ENCODE measurements at regions not wholly inside any gene's neighbourhood (a gene's known extent, or its start where the extent isn't known, plus 50 kb on each side); places are given as distances from the start of the nearest gene placed in this dataset.

DNA sequence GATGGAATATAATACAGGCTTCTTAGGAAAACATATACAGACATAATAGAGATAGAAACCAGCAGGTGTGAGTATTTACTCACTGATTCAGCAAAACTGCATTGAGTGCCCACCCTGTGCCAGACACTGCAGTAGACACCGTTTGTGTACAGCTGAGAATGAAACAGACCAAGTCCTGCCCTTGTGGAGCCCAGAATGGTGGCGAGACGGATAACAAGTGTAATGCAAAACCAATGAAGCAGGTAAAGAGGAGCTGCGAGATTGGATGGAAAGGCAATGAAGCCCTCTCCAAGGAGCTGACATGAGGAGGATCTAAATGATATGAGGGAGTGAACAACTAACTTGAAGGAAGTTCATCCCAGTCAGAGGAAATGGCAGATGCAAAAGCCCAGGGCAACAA is 256.4 kb downstream of the MEX3B start:
- H3K4me3 ChIP-seq (ENCODE audit: low read depth, low read length): no peak overlapping the region
- DNase-seq (ENCODE audit: low read depth): no peak
- TF ChIP-seq, protein P1, sequence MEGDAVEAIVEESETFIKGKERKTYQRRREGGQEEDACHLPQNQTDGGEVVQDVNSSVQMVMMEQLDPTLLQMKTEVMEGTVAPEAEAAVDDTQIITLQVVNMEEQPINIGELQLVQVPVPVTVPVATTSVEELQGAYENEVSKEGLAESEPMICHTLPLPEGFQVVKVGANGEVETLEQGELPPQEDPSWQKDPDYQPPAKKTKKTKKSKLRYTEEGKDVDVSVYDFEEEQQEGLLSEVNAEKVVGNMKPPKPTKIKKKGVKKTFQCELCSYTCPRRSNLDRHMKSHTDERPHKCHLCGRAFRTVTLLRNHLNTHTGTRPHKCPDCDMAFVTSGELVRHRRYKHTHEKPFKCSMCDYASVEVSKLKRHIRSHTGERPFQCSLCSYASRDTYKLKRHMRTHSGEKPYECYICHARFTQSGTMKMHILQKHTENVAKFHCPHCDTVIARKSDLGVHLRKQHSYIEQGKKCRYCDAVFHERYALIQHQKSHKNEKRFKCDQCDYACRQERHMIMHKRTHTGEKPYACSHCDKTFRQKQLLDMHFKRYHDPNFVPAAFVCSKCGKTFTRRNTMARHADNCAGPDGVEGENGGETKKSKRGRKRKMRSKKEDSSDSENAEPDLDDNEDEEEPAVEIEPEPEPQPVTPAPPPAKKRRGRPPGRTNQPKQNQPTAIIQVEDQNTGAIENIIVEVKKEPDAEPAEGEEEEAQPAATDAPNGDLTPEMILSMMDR (conservative IDR thresholded peaks at IDR 0.05; ENCODE audit: low read depth, low read length): no peak

DNA sequence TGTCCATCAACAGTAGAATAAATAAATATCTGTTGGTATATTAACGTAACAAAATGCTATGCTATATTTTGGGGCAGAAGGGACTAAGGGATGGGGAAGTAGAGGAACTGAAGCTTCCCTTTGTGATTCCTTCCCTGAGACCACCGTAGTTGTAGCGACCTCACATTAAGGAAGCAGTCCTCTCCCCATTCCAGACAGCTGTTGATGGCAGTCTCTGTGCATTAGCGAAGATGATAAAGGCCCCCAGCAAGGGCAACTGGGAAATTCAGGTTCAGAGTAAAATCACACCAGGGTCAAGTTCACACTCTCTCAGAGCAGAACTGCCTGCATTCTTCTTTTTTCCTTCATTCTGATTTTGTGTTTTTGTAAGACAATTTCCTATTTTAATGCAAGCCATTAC is 259.0 kb downstream of the MEX3B start:
- no peak overlapping the region for H3K4me3 ChIP-seq (ENCODE audit: low read depth, low read length)
- TF ChIP-seq, protein P1 (conservative IDR thresholded peaks at IDR 0.05; ENCODE audit: low read depth, low read length): no peak
- no peak for DNase-seq (ENCODE audit: low read depth)

- TF ChIP-seq, protein P1 (conservative IDR thresholded peaks at IDR 0.05; ENCODE audit: low read depth, low read length): no peak
- H3K4me3 ChIP-seq (ENCODE audit: low read depth, low read length): no peak overlapping the region
- DNase-seq (ENCODE audit: low read depth): no peak
These were observed 260.1 kb downstream of the MEX3B start for GRCh38 chr15:81785679-81786078.

DNA sequence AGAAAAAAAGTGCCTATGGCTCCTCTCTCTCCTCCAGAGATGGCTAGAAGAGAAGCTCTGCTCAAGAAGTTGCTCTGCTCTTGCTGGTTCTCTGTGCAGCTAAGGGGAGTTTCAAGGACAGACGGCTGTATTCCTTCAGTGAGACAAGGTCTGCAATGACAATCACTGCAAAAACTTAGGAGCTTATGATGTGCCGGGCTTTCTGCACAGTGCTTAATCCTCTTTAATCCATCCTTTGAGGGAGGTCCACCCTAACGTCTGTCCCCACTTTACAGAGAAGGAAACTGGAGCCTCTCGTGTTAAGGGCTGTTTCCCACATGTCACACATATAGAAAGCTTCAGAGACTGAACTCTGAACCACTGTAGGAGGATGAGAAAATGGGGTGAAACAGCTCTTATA is 260.6 kb downstream of the MEX3B start:
- TF ChIP-seq, protein P1 (conservative IDR thresholded peaks at IDR 0.05; ENCODE audit: low read depth, low read length): no peak
- H3K4me3 ChIP-seq (ENCODE audit: low read depth, low read length): no peak overlapping the region
- DNase-seq (ENCODE audit: low read depth): no peak

- TF ChIP-seq, protein P1 (conservative IDR thresholded peaks at IDR 0.05; ENCODE audit: low read depth, low read length): no peak
- H3K4me3 ChIP-seq (ENCODE audit: low read depth, low read length): no peak overlapping the region
- no peak for DNase-seq (ENCODE audit: low read depth)
These were observed 261.1 kb downstream of the MEX3B start for GRCh38 chr15:81784751-81785150.

DNA sequence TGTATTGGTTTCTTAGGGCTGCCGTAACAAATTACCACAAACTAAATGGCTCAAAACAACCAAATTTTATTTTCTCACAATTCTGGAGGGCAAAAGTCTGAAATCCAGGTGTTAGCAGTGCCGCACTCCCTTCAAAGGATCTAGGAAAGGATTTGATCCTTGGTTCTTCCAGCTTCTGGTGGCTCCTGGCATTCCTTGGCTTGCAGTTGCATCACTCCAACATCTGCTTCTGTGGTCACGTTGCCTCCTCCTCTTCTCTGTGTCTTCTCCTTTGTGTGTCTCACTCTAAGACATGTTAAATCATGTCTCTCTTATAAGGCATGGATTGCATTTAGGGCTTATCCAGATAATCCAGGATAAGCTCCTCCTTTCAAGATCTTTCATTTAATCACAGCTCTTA is 262.2 kb downstream of the MEX3B start:
- no peak overlapping the region for H3K4me3 ChIP-seq (ENCODE audit: low read depth, low read length)
- DNase-seq (ENCODE audit: low read depth): no peak
- TF ChIP-seq, protein P1 (conservative IDR thresholded peaks at IDR 0.05; ENCODE audit: low read depth, low read length): no peak

- TF ChIP-seq, protein P1 (conservative IDR thresholded peaks at IDR 0.05; ENCODE audit: low read depth, low read length): no peak
- no peak for DNase-seq (ENCODE audit: low read depth)
- H3K4me3 ChIP-seq (ENCODE audit: low read depth, low read length): no peak overlapping the region
These were observed 262.7 kb downstream of the MEX3B start for GRCh38 chr15:81783076-81783475.

All from epithelial cell of proximal tubule (primary cell).